GM18502 (cell line): ENCODE measurements at regions not wholly inside any gene's neighbourhood (a gene's known extent, or its start where the extent isn't known, plus 50 kb on each side); places are given as distances from the start of the nearest gene placed in this dataset.
A peak's percentile ranks its signal among the peaks of the same experiment; 100 is the strongest.

Experiments
- ATAC-seq: cut with Tn5 transposase; IDR thresholded peaks from one replicate; pipeline ENCODE4 v1.9.1; 2021; ENCODE audit warnings: mild to moderate bottlenecking; ENCODE audit not compliant: unreplicated experiment, poor library complexity

GRCh38 chr5:68161156-68161555 lies 54.4 kb upstream of the PIK3R1 start:
- no peak for ATAC-seq

DNA sequence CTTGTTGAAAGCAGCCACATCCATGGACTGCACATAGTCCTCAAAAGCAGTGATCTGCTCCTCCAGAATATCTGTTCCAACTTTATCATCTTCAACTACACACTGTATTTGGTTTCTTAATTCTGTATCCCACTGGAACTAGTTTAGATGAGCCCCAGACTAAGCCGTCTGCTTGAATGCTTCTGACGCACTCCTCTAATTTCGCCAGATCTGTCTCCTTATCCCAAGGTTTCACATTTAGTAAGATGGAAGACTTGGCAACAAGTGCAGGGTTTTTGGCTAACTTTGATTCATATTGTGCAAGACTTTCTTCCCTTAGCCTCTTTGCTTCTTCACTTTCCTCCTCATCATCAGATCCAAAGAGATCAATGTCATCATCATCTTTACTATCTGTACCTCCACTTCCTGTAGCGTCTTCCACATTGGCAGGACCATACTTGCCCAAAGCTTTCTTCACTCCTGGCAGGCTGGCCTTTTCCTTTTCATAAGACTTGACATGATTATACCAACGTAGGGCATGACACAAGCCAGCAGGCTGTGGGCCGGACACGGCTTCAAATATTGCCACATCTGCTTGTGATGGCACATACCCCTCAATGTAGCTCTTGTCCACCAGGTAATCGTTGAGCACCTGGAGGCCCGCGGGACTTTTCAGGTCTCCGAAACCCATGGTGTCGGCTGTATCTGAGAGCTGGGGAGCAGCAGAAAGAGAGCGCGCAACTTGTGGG lies 56.2 kb upstream of the PIK3R1 start:
- ATAC-seq: no peak

- no peak for ATAC-seq
Observed at GRCh38 chr5:68155940-68156339, 59.6 kb upstream of the PIK3R1 start.

GRCh38 chr5:68154119-68154857 lies 61.3 kb upstream of the PIK3R1 start:
- ATAC-seq: no peak

- ATAC-seq: no peak
Observed at GRCh38 chr5:68151812-68152211, 63.7 kb upstream of the PIK3R1 start.

DNA sequence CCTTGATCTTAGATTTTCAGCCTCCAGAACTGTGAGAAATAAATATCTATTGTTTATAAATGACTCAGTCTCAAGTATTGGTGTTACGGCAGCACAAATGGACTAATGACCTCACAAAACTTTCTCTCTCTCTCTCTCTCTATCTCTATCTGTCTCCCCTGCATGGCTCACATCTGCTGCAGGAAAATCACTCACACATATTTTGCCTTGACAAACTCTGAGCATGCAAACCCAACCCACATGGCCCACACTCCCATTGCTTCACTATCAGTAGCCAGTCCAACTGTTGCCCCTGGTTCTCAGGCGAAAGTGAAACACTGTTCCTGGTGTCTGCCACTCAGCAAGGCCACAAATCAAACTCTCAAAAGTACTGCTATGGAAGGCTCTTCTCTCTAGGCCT lies 66.4 kb upstream of the PIK3R1 start:
- peak; percentile 49 for ATAC-seq

DNA sequence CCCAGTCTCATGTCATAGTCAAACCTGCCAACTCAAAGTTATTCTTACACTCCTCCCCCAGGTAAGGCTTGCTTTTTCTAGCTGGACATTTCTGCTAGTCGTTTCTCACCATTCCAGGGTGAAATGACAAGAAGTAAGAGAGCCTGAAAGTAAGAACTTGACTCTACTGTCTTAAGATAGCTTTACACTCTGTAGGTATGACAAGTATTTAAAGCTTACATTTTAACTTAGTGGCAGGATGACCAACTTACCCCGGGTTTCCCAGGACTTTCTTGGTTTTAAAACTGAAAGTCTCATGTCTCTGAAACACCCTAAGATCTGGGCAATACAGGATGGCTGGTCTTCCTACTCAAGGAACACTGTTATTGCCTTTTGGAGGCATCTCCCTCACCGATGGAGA lies 67.5 kb upstream of the PIK3R1 start:
- ATAC-seq: peak; percentile 49

DNA sequence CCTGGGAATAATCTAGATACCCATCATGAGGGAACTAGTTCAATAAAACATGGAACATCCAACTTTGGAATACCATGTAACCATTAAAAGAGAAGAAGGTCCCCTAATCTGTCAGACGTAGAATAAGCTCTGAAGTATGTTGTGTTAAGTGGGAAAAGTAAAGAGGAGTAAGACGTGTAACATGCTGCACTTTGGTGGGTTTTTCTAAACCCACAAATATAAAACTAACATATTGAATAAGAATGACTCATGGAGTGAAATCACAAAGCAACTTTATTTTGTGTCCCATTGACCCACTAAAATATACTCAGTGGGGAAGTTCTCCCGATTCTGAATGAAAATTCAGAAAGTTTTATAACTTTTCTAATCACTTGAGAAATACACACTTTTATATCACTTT lies 67.9 kb upstream of the PIK3R1 start:
- no peak for ATAC-seq

GRCh38 chr5:68141494-68141893 lies 74.1 kb upstream of the PIK3R1 start:
- peak; percentile 60 for ATAC-seq

- ATAC-seq: peak; percentile 58
Observed at GRCh38 chr5:68140763-68141162, 74.8 kb upstream of the PIK3R1 start.

- no peak for ATAC-seq
Observed at GRCh38 chr5:68139611-68140441, 75.7 kb upstream of the PIK3R1 start.

GRCh38 chr5:68137511-68138140 lies 77.9 kb upstream of the PIK3R1 start:
- peak; percentile 31 for ATAC-seq

- no peak for ATAC-seq
Observed at GRCh38 chr5:68134669-68135313, 80.8 kb upstream of the PIK3R1 start.

GRCh38 chr5:68134033-68134668 lies 81.4 kb upstream of the PIK3R1 start:
- no peak for ATAC-seq

DNA sequence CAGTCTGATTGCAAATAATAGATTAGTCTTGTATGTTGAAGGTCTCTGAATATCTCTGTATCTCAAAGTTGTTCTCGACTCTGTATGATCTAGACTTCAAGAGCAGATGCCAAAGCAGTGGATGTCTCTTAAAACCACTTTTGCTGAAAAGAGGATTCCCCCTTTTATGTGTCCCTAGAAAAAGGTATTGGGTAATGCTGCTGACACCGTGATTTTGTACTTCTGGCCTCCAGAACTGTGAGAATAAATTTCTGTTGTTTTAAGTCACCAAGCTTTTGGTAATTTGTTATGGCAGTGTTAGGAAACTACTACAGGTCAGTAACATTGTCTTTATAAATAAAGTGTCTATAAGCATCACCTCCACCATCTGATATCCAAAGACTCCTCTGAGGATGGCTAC lies 85.3 kb upstream of the PIK3R1 start:
- ATAC-seq: no peak

DNA sequence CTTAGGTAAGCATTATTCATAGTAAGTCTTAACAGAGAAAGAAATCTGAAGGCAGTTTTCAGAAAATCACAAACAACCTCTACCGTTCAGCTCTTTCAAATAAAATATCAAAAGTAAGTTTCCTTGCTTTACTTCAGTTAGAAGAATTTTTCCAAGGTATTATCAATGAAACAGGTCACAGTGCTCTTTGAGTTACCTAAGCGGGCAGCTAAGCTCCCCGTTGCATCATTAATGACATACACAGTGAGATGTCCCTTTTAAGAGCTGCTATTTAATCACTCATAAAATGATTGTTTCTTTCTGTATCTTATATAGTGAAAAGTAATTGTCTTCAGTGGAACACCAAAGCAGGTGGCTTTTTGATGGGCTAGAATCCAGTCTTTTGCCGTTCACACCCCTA lies 86.2 kb upstream of the PIK3R1 start:
- no peak for ATAC-seq

DNA sequence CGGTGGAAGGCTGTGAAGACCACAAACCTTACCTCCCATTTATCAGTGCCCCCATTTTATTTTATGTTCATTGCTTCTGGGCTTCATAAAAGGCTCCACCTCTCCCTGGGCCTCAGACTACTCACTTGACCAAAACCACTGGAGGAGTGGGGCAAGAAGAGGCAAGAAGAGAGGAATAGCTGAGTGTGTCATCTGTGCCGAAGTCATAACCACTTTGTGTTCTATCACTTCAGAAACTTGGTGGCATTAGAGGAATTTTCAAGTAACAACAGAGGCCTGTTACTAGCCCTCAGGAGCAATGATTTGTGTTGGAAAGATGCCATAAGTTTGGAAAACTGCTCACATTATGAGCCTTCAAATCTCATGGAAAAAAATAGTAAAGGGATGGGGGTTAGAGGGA lies 88.7 kb upstream of the PIK3R1 start:
- ATAC-seq: no peak

GRCh38 chr5:68122439-68123328 lies 92.9 kb upstream of the PIK3R1 start:
- ATAC-seq: no peak
